HepG2 (cell line): ENCODE measurements at regions not wholly inside any gene's neighbourhood (a gene's known extent, or its start where the extent isn't known, plus 50 kb on each side); places are given as distances from the start of the nearest gene placed in this dataset.

Experiments used
- ATAC-seq: fragments of 200-7000 bp; cut with Tn5 transposase; 3 replicates; pipeline ENCODE4 v1.9.1; 2020; ENCODE audit warnings: mild to moderate bottlenecking, moderate library complexity
- BruUV-seq: library from RNA; stranded (reverse); fragments of 400-500 nt; replicated peaks from 2 replicates; lab custom pipeline; 2021; lab: Mats Ljungman, UMichigan
- CTCF ChIA-PET: fragments of 300-600 bp; formaldehyde crosslinking; extraction: SDS; loops from one replicate; lab custom pipeline; 2021; ENCODE audit warnings: low total read pairs, inconsistent platforms, low intra/inter-chr PET ratio; lab: Yijun Ruan, JAX
- POLR2A ChIA-PET: fragments of 350-600 bp; sonication (Branson Sonifier 250); formaldehyde crosslinking; loops from one replicate; lab custom pipeline; 2020; ENCODE audit warnings: antibody characterized with exemption, inconsistent platforms; lab: Yijun Ruan, JAX
- DNase-seq: peaks from one replicate; pipeline ENCODE4 v3.0.0-alpha.2; 2015; ENCODE audit warnings: low spot score
- FAIRE-seq: peaks from 3 replicates; lab custom pipeline; 2011; peaks lifted over from hg19 to GRCh38; lab: Jason Lieb, UNC
- H2AFZ ChIP-seq: one replicate; pipeline ENCODE4 v1.6.1; 2011; ENCODE audit warnings: low read length, inconsistent platforms
- H3K27ac ChIP-seq: fragments of 300-600 bp; 3 replicates; pipeline ENCODE4 v1.8.0; 2011; ENCODE audit warnings: mixed run types, mild to moderate bottlenecking, mixed read lengths, low read length, inconsistent platforms; ENCODE audit not compliant: insufficient read depth; ENCODE audit errors: extremely low read length
- H3K27me3 ChIP-seq, 2 experiments: fragments of 200-600 bp in 1 of 2; 2 replicates in 1 of 2; 3 replicates in 1 of 2; pipeline versions ENCODE4 v1.6.0 to v1.8.0; 2011; ENCODE audit warnings: low read length in 2 of 2, mild to moderate bottlenecking in 2 of 2, moderate library complexity in 2 of 2, inconsistent platforms in 1 of 2; ENCODE audit not compliant: insufficient read depth in 2 of 2, control insufficient read depth in 1 of 2
- H3K36me3 ChIP-seq, 2 experiments: fragments of 200-600 bp in 1 of 2; replicated peaks in 1 of 2; 2 replicates in 1 of 2; 3 replicates in 1 of 2; pipeline versions ENCODE4 v1.5.1 to v1.8.0; 2011; ENCODE audit warnings: low read length in 2 of 2, inconsistent platforms in 1 of 2; ENCODE audit not compliant: insufficient read depth in 2 of 2, control insufficient read depth in 1 of 2
- H3K4me1 ChIP-seq: 2 replicates; pipeline ENCODE4 v1.5.1; 2012; ENCODE audit warnings: low read length, inconsistent platforms; ENCODE audit not compliant: insufficient read depth
- H3K4me2 ChIP-seq: 2 replicates; pipeline ENCODE4 v1.6.0; 2011; ENCODE audit warnings: low read depth, low read length, inconsistent platforms
- H3K4me3 ChIP-seq, 3 experiments: fragments of 200-600 bp in 1 of 3; sonication (generic), shearing (Covaris generic) in 1 of 3; replicated peaks in 1 of 3; 2 replicates each; pipeline ENCODE4 v1.5.1; 2011 to 2016; ENCODE audit warnings: low read length in 3 of 3, inconsistent platforms in 2 of 3, low read depth in 2 of 3, mild to moderate bottlenecking in 2 of 3, control low read depth in 1 of 3, mixed read lengths in 1 of 3; ENCODE audit not compliant: insufficient read depth in 1 of 3
- H3K79me2 ChIP-seq: one replicate; pipeline ENCODE4 v1.6.1; 2011; ENCODE audit warnings: low read length, inconsistent platforms; ENCODE audit not compliant: insufficient read depth
- H3K9ac ChIP-seq: 2 replicates; pipeline ENCODE4 v1.6.0; 2011; ENCODE audit warnings: mild to moderate bottlenecking, low read depth, low read length, inconsistent platforms; ENCODE audit not compliant: insufficient read depth
- H3K9me3 ChIP-seq: 2 replicates; pipeline ENCODE4 v1.5.1; 2012; ENCODE audit warnings: mild to moderate bottlenecking, low read length
- H4K20me1 ChIP-seq: 2 replicates; pipeline ENCODE4 v1.6.0; 2011; ENCODE audit warnings: inconsistent platforms, mild to moderate bottlenecking, low read length, moderate library complexity; ENCODE audit not compliant: insufficient read depth
- AKAP8 ChIP-seq: sonication (generic); formaldehyde crosslinking; IDR thresholded peaks from 2 replicates; pipeline ENCODE4 v1.5.1; 2020; ENCODE audit warnings: mild to moderate bottlenecking, missing genetic modification reagents
- ATRX ChIP-seq: sonication (generic); formaldehyde crosslinking; IDR thresholded peaks from 2 replicates; pipeline ENCODE4 v1.4.0; 2020; ENCODE audit warnings: missing genetic modification reagents, borderline replicate concordance
- GATA4 ChIP-seq: sonication (generic); IDR thresholded peaks from 2 replicates; pipeline ENCODE4 v1.6.1; 2016; ENCODE audit warnings: antibody characterized with exemption, low read depth, borderline replicate concordance
- MED13 ChIP-seq: sonication (generic); formaldehyde crosslinking; IDR thresholded peaks from 2 replicates; pipeline ENCODE4 v1.5.0; 2020; ENCODE audit warnings: missing genetic modification reagents
- NCOA2 ChIP-seq: sonication (generic); formaldehyde crosslinking; IDR thresholded peaks from 2 replicates; pipeline ENCODE4 v1.8.0; 2022; ENCODE audit warnings: inconsistent platforms
- POLR2A ChIP-seq, 2 experiments: IDR thresholded peaks; 2 replicates each; pipeline ENCODE4 v1.6.1; 2011; ENCODE audit warnings: low read depth in 2 of 2, low read length in 2 of 2, mild to moderate bottlenecking in 1 of 2, moderate library complexity in 1 of 2; ENCODE audit not compliant: insufficient read depth in 1 of 2
- SAFB2 ChIP-seq: sonication (generic); formaldehyde crosslinking; IDR thresholded peaks from 2 replicates; pipeline ENCODE4 v1.5.1; 2020; ENCODE audit warnings: missing genetic modification reagents, low read depth, mild to moderate bottlenecking, borderline replicate concordance
- ZNF354B ChIP-seq: sonication (generic); formaldehyde crosslinking; IDR thresholded peaks from 2 replicates; pipeline ENCODE4 v1.8.0; 2022; ENCODE audit warnings: mild to moderate bottlenecking, missing genetic modification reagents
- WGBS: methylation state at CpG from one replicate; pipeline ENCODE4 v1.1.6; 2017; ENCODE audit warnings: low lambda C conversion rate; 5-methylcytosine and 5-hydroxymethylcytosine counted together
- in situ Hi-C: cut with HindIII; loops from 2 replicates; pipeline ENCODE4 v1.10.0; 2017; ENCODE audit warnings: low pct_unique_long_range_greater_than_20kb; ENCODE audit not compliant: extremely low pct_ligation_motif_present
- intact Hi-C: fragments of 100-400 bp; cut with micrococcal nuclease; formaldehyde crosslinking; loops from one replicate; pipeline ENCODE4 v1.10.0; 2022; ENCODE audit not compliant: unreplicated experiment

GRCh38 chrX:109936598-109936997 lies 66.3 kb upstream of the TMEM164 start:
- Histone ChIP-seq H2AFZ (no peak overlapping the region), H3K36me3 (no peaks in the 10 kb centered on the region), H3K27me3 (no peaks in the 10 kb centered on the region), H3K4me3 (no peak overlapping the region), H3K79me2 (no peaks in the 10 kb centered on the region), H3K4me2 (no peak overlapping the region), H3K4me1 (no peaks in the 10 kb centered on the region), H3K9ac (no peak overlapping the region), H4K20me1 (no peaks in the 10 kb centered on the region), H3K27ac (no peak overlapping the region), H3K9me3 (no peaks in the 10 kb centered on the region)
- ChIA-PET CTCF (no interaction called here), POLR2A (no interaction called here)
- in situ Hi-C loops (no loop called here), intact Hi-C loops (no loop called here)
- WGBS: 74% methylated on average over 4 of the region's 4 CpGs
- ATAC-seq: no peak
- DNase-seq: no peak
- FAIRE-seq: no peak
- BruUV-seq: no TSS peak
- TF ChIP-seq MED13 (CRISPR knock-in tag) (no peak), SAFB2 (CRISPR knock-in tag) (no peak), ATRX (CRISPR knock-in tag) (no peak), AKAP8 (no peak), POLR2A (IDR thresholded peaks at IDR 0.05; ENCODE audit: insufficient read depth in 1 of 2, low read depth in 2 of 2, low read length in 2 of 2) (no peak), ZNF354B (CRISPR knock-in tag) (no peak)

GRCh38 chrX:109939498-109939897 lies 63.4 kb upstream of the TMEM164 start:
- no TSS peak for BruUV-seq
- H4K20me1 ChIP-seq: no peaks in the 10 kb centered on the region
- no peak for FAIRE-seq

More at GRCh38 chrX:109939498-109939897, 63.4 kb upstream of the TMEM164 start:
- ATAC-seq (no peak), DNase-seq (no peak)
- ChIA-PET CTCF (no interaction called here), POLR2A (no interaction called here)
- Histone ChIP-seq H3K27ac (no peak overlapping the region), H3K4me2 (no peak overlapping the region), H3K27me3 (no peaks in the 10 kb centered on the region), H3K36me3 (no peaks in the 10 kb centered on the region), H3K79me2 (no peaks in the 10 kb centered on the region), H3K9me3 (no peaks in the 10 kb centered on the region), H2AFZ (no peak overlapping the region)
- in situ Hi-C loops: no loop called here
- WGBS: 80% methylated on average over 1 of the region's 2 CpGs
- TF ChIP-seq GATA4 (no peak), NCOA2 (CRISPR knock-in tag) (no peak)
- TF ChIP-seq, all 625 proteins: peak for 0
- Histone ChIP-seq H3K9ac (no peak overlapping the region), H3K4me3 (no peak overlapping the region), H3K4me1 (no peaks in the 10 kb centered on the region)
- intact Hi-C loops: no loop called here
